Body of pancreas (tissue), 4 donors: ENCODE measurements at regions not wholly inside any gene's neighbourhood (a gene's known extent, or its start where the extent isn't known, plus 50 kb on each side); places are given as distances from the start of the nearest gene placed in this dataset.

Experiments
- CTCF ChIP-seq, 7 experiments: fragments of 450-650 bp in 4 of 7; fragments of 200-600 bp in 3 of 7; sonication (generic) in 3 of 7; IDR thresholded peaks; one replicate each; pipeline ENCODE4 v1.5.1; 2016 to 2019; ENCODE audit warnings: antibody characterized with exemption in 7 of 7
- POLR2A ChIP-seq, 3 donors: fragments of 450-650 bp; IDR thresholded peaks; one replicate each; pipeline ENCODE4 v1.6.1; 2016; ENCODE audit warnings: antibody characterized with exemption in 3 of 3, mild to moderate bottlenecking in 2 of 3

DNA sequence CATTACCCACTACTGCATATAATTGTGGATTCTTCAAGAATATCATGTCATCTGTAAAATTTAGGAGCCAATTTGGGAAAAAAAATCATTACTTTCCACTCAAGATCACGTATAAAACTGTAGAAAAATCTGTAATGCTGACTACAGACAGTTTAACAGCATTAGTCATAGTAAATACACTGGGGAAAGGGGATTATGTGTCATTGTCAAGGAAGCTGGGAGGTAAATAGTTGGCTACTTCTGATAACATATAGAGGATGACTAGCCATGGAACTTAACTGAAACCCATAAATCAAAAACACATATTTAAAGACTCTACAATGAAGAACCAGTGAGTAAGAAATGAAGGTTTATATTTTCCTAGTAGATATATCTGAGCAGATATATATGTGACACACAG lies 1666.4 kb upstream of the IGFBP7 start:
- TF ChIP-seq CTCF (IDR thresholded peaks at IDR 0.05) (no peak), POLR2A (IDR thresholded peaks at IDR 0.05) (no peak)
